HG02642 (cell line): ENCODE measurements at regions not wholly inside any gene's neighbourhood (a gene's known extent, or its start where the extent isn't known, plus 50 kb on each side); places are given as distances from the start of the nearest gene placed in this dataset.
"Not testable (repeated sequence)": the region's sequence is repeated elsewhere in the genome, so short reads cannot be mapped to it uniquely, and the experiment has no call there.

Experiments used
- ATAC-seq: cut with Tn5 transposase; IDR thresholded peaks from one replicate; pipeline ENCODE4 v1.9.1; 2021; ENCODE audit warnings: mild to moderate bottlenecking; ENCODE audit not compliant: unreplicated experiment, poor library complexity

GRCh38 chr2:17035010-17035409, 369.4 kb upstream of the CYRIA start:
- no peak for ATAC-seq

- no peak for ATAC-seq
Observed at GRCh38 chr2:17030047-17030446, 364.4 kb upstream of the CYRIA start.

- no peak for ATAC-seq
Observed at GRCh38 chr2:17012297-17012696, 346.7 kb upstream of the CYRIA start.

GRCh38 chr2:17010104-17010503, 344.5 kb upstream of the CYRIA start:
- no peak for ATAC-seq

GRCh38 chr2:17000184-17000482, 334.5 kb upstream of the CYRIA start:
- no peak for ATAC-seq

- no peak for ATAC-seq
Observed at GRCh38 chr2:16999347-17000183, 333.9 kb upstream of the CYRIA start.

GRCh38 chr2:16978301-16978700, 312.7 kb upstream of the CYRIA start:
- ATAC-seq = no peak

GRCh38 chr2:16974688-16975087, 309.1 kb upstream of the CYRIA start:
- ATAC-seq = no peak

- ATAC-seq = no peak
Observed at GRCh38 chr2:16973586-16974286, 308.1 kb upstream of the CYRIA start.

GRCh38 chr2:16972276-16972675, 306.6 kb upstream of the CYRIA start:
- ATAC-seq = no peak

GRCh38 chr2:16971722-16972234, 306.1 kb upstream of the CYRIA start:
- ATAC-seq = no peak

GRCh38 chr2:16970948-16971347, 305.3 kb upstream of the CYRIA start:
- not testable (repeated sequence) for ATAC-seq

- no peak for ATAC-seq
Observed at GRCh38 chr2:16962505-16962904, 296.9 kb upstream of the CYRIA start.

GRCh38 chr2:16960579-16960978, 294.9 kb upstream of the CYRIA start:
- ATAC-seq = peak; percentile 62

- no peak for ATAC-seq
Observed at GRCh38 chr2:16958266-16958665, 292.6 kb upstream of the CYRIA start.

GRCh38 chr2:16952805-16953204, 287.2 kb upstream of the CYRIA start:
- ATAC-seq = no peak

GRCh38 chr2:16952368-16952767, 286.7 kb upstream of the CYRIA start:
- ATAC-seq = no peak

- ATAC-seq = no peak
Observed at GRCh38 chr2:16950436-16950835, 284.8 kb upstream of the CYRIA start.

GRCh38 chr2:16948710-16949109, 283.1 kb upstream of the CYRIA start:
- no peak for ATAC-seq

GRCh38 chr2:16948053-16948452, 282.4 kb upstream of the CYRIA start:
- no peak for ATAC-seq

- no peak for ATAC-seq
Observed at GRCh38 chr2:16943279-16943958, 277.8 kb upstream of the CYRIA start.
